Brain pericyte (primary cell): ENCODE measurements at regions not wholly inside any gene's neighbourhood (a gene's known extent, or its start where the extent isn't known, plus 50 kb on each side); places are given as distances from the start of the nearest gene placed in this dataset.
"Not testable (repeated sequence)": the region's sequence is repeated elsewhere in the genome, so short reads cannot be mapped to it uniquely, and the experiment has no call there.

Source experiments
- DNase-seq: peaks from one replicate; pipeline ENCODE4 v3.0.0-alpha.2; 2012; ENCODE audit warnings: low read depth, low spot score

GRCh38 chr2:19102696-19103423 is 255.6 kb downstream of the OSR1 start:
- DNase-seq = no peak

GRCh38 chr2:19101968-19102367 is 256.5 kb downstream of the OSR1 start:
- DNase-seq = no peak

GRCh38 chr2:19100570-19100969 is 257.9 kb downstream of the OSR1 start:
- DNase-seq = no peak

- no peak for DNase-seq
These were observed 259.2 kb downstream of the OSR1 start for GRCh38 chr2:19099181-19099580.

DNA sequence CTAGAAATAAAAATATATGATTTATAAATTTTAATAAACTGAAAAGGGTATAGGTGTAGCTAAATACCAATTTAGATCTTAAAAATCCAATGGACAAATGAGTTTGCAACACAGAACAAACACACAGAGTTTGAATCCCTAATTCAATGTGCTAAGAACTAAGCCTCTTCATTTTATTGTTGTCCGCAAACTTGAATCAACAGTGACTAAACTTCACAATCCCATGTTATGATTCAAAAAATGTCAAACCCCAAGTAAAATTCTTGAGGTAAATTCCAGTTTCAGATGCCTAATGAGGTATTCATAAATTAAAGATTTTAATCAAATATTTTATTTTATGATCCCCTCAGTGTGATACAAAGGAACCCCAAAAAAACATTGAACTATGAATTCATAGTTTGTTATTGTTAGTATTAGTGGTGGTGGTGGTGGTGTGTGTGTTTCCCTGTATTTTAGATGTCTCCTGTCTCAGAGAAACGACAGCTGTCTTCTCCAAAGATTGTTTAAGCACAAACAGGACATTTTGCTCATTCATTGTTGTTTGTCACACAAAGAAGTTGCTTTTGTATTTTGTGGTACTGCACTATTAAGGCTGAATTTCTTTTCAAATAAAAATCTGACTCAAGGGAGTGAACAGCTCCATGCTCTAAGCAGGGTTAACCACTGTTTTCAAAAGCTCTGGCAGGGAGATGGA is 259.8 kb downstream of the OSR1 start:
- no peak for DNase-seq

- not testable (repeated sequence) for DNase-seq
These were observed 268.9 kb downstream of the OSR1 start for GRCh38 chr2:19089476-19089875.

GRCh38 chr2:19086231-19086651 is 272.2 kb downstream of the OSR1 start:
- DNase-seq = no peak

GRCh38 chr2:19078709-19079108 is 279.7 kb downstream of the OSR1 start:
- no peak for DNase-seq

DNA sequence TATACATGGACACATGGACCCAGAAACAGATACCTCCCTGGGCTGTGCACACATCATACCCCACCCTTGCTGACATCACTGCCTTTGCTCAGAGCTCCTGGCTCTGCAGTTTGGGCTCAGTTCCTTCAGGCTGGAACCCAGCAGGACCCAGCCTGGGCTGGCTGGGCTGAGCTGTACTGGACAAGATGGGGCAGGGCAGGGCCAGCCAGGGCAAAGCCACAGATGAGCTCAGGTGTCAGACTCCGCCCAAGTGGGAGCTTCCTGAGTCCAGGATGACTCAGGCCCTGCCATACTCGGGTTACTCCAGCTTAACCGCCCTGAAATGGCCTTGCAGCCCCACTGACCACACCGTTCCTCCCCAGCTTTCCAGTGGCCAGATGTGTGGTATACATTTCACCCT is 284.9 kb downstream of the OSR1 start:
- no peak for DNase-seq

DNA sequence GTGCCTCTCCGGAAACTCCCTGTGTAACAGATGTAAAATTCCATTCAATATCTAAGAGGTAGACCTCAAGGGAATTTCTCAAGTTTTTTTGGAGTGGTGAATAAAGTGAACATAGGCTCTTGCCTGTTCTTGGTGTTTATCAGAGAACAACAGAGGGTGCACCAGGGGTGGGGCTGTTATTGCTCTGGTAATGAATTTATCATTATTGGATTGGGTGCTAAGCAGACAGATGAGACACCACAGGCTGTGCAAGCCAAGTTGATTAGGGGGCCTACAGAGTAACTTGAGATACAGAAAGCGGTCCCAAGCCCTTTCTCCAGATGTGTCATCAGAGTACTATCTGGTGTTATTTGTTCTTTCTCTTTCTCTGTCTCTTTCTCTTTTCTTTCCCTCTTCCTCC is 286.3 kb downstream of the OSR1 start:
- no peak for DNase-seq

DNA sequence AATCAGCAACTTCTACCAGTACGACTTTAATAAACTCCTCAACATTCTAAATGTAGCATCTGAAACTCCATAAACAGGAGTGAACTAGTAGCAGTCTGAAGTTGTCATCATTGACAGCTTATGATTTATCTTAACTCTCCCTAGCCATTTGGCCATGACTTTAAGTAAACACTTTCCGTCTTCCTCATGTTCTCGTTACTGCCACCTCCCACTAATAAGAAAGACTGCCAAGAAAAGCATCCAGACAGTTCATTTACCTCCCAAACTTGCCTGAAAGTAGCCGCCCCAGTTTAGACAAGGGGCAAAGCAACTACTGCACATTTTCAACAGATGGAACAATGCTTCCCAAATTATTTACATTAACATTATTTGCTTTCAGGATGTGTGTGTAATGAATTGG is 287.5 kb downstream of the OSR1 start:
- DNase-seq = no peak

GRCh38 chr2:19068206-19068605 is 290.2 kb downstream of the OSR1 start:
- no peak for DNase-seq

DNA sequence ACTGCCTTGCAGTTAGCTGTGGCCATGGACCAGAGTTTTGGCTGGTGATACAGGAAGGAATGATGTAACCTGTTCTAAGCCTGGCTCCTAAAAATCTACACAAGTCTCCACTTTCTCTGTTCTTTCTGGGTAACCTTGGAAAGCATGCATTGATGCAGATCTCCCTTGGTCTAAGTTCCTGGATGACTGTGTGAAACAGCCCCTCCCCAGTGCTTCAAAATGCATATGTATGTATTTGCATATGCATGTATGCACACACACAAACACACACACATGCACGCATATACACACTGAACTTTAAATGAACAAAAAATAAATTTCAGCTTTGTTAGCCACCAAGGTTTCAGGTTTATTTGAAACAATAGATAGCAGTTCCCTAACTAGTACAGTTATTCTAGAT is 296.1 kb downstream of the OSR1 start:
- DNase-seq = no peak

- no peak for DNase-seq
These were observed 299.3 kb downstream of the OSR1 start for GRCh38 chr2:19059076-19059475.

- DNase-seq = no peak
These were observed 307.1 kb downstream of the OSR1 start for GRCh38 chr2:19051203-19051831.

DNA sequence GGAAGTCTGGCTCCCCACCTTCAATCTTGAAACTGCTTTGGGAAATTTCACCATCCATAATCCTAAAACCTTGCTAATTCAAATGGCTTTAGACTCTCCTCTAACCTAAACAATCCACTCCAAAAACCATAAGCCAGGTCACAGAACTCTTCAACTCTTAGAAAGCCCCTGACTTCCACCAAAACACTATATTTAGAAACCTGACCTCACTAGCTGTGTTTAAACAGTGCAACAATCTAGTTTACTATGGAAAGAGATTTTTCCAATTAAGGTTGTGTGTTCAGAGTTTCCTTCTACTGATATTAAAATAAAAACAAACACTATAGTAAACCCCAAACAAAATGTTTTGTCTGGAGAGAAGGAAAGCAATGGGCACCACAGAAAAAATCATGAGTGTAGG is 308.1 kb downstream of the OSR1 start:
- DNase-seq = no peak

- no peak for DNase-seq
These were observed 309.7 kb downstream of the OSR1 start for GRCh38 chr2:19048593-19049266.

DNA sequence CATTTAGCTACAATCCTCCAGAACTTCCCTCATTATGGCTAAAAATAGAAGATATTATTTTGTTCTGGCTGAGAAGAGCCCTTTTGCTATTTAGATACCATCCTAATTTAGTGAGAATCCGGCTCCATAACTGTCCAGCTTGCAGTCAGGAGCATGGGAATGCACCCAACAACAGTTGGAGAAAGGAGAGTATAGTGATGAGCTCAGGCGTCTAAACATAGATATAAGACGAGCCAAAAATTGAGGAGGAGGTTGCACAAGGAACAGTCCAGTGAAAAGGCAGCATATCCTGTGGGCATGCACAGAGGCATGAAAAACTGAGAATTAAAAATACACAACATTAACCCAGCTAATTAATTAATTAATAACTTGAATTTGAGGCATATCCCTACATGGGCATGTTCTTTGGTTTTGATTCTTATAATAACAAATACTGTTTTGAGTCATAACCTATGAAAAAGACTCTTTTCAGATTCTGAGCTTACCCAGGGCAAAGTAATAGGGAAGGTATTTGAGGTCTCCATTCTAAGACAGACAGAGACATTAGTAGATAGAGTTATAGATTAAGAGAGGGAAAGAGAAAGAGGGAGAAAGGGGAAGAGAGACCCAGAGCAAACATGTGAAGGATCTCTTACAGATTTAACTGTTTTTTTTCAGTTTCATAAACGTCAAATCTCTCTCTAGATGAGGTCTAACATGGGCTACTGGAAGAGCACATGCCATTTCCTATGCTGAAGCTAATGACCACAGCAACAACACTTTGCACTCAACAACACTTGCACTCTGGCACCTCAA is 311.2 kb downstream of the OSR1 start:
- no peak for DNase-seq

GRCh38 chr2:19045151-19045550 is 313.3 kb downstream of the OSR1 start:
- no peak for DNase-seq

- no peak for DNase-seq
These were observed 314.5 kb downstream of the OSR1 start for GRCh38 chr2:19043893-19044292.

GRCh38 chr2:19041434-19042041 is 316.9 kb downstream of the OSR1 start:
- DNase-seq = no peak
